B cell (primary cell): ENCODE measurements at regions not wholly inside any gene's neighbourhood (a gene's known extent, or its start where the extent isn't known, plus 50 kb on each side); places are given as distances from the start of the nearest gene placed in this dataset.

Experiments used
- CTCF ChIP-seq: fragments of 200-600 bp; IDR thresholded peaks from one replicate; pipeline ENCODE4 v1.8.0; 2022; ENCODE audit warnings: antibody characterized with exemption, mild to moderate bottlenecking
- EZH2 ChIP-seq: IDR thresholded peaks from 2 replicates; pipeline ENCODE4 v1.6.1; 2012; ENCODE audit warnings: borderline replicate concordance, low read depth, mild to moderate bottlenecking, moderate library complexity, low read length; ENCODE audit not compliant: insufficient read depth, poor library complexity, severe bottlenecking

- TF ChIP-seq CTCF (no peak), EZH2 (no peak)
Measured at GRCh38 chr22:46035742-46036557, 59.0 kb upstream of the WNT7B start.
